SK-N-SH treated with all-trans-retinoic acid at 6 μM for 48 hours (cell line): ENCODE measurements at regions not wholly inside any gene's neighbourhood (a gene's known extent, or its start where the extent isn't known, plus 50 kb on each side); places are given as distances from the start of the nearest gene placed in this dataset.

Source experiments
- ATAC-seq: fragments of 200-7000 bp; cut with Tn5 transposase; 3 replicates; pipeline ENCODE4 v1.9.1; 2020; ENCODE audit warnings: mild to moderate bottlenecking, moderate library complexity
- ARNTL ChIP-seq: fragments of 450-650 bp; formaldehyde crosslinking; IDR thresholded peaks from 2 replicates; pipeline ENCODE4 v1.5.0; 2020; ENCODE audit warnings: low read depth, mild to moderate bottlenecking, moderate library complexity, borderline replicate concordance
- BACH2 ChIP-seq: fragments of 250-450 bp; sonication (Bioruptor Pico); IDR thresholded peaks from 2 replicates; pipeline ENCODE4 v1.9.0; 2021; ENCODE audit warnings: mild to moderate bottlenecking, borderline replicate concordance
- CSDC2 ChIP-seq: fragments of 250-450 bp; sonication (Bioruptor Pico); IDR thresholded peaks from 2 replicates; pipeline ENCODE4 v1.5.0; 2020; ENCODE audit warnings: mild to moderate bottlenecking, moderate library complexity
- ESRRG ChIP-seq: fragments of 250-450 bp; sonication (Bioruptor Pico); IDR thresholded peaks from 2 replicates; pipeline ENCODE4 v1.6.1; 2021; ENCODE audit warnings: mild to moderate bottlenecking
- GLIS3 ChIP-seq: fragments of 250-450 bp; sonication (Bioruptor Pico); IDR thresholded peaks from 2 replicates; pipeline ENCODE4 v1.5.0; 2020; ENCODE audit warnings: mild to moderate bottlenecking, moderate library complexity
- OSR1 ChIP-seq: fragments of 250-450 bp; sonication (Bioruptor Pico); IDR thresholded peaks from 2 replicates; pipeline ENCODE4 v1.8.0; 2022; ENCODE audit warnings: moderate library complexity, mild to moderate bottlenecking, inconsistent platforms
- PPARA ChIP-seq: fragments of 250-450 bp; sonication (Bioruptor Pico); IDR thresholded peaks from 2 replicates; pipeline ENCODE4 v1.5.0; 2020; ENCODE audit warnings: mild to moderate bottlenecking, borderline replicate concordance
- RARB ChIP-seq: fragments of 250-450 bp; sonication (Bioruptor Pico); IDR thresholded peaks from 2 replicates; pipeline ENCODE4 v1.8.0; 2021; ENCODE audit warnings: mild to moderate bottlenecking, moderate library complexity
- SNAI2 ChIP-seq: fragments of 250-450 bp; sonication (Bioruptor Pico); IDR thresholded peaks from 2 replicates; pipeline ENCODE4 v1.5.0; 2020; ENCODE audit warnings: mild to moderate bottlenecking, moderate library complexity
- TCF4 ChIP-seq: fragments of 250-450 bp; sonication (Bioruptor Pico); IDR thresholded peaks from 2 replicates; pipeline ENCODE4 v1.8.0; 2021; ENCODE audit warnings: mild to moderate bottlenecking, moderate library complexity, borderline replicate concordance
- TOX ChIP-seq: fragments of 250-450 bp; sonication (Bioruptor Pico); IDR thresholded peaks from 2 replicates; pipeline ENCODE4 v1.8.0; 2021; ENCODE audit warnings: mild to moderate bottlenecking, moderate library complexity, borderline replicate concordance
- ZC3H10 ChIP-seq: fragments of 250-450 bp; sonication (Bioruptor Pico); IDR thresholded peaks from 2 replicates; pipeline ENCODE4 v1.5.1; 2021; ENCODE audit warnings: mild to moderate bottlenecking, moderate library complexity
- ZFP3 ChIP-seq: fragments of 250-450 bp; sonication (Bioruptor Pico); IDR thresholded peaks from 2 replicates; pipeline ENCODE4 v1.5.0; 2020; ENCODE audit warnings: mild to moderate bottlenecking, moderate library complexity
- ZFP30 ChIP-seq: fragments of 450-650 bp; formaldehyde crosslinking; IDR thresholded peaks from 2 replicates; pipeline ENCODE4 v1.5.0; 2022; ENCODE audit warnings: mild to moderate bottlenecking, moderate library complexity
- ZNF565 ChIP-seq: fragments of 450-650 bp; formaldehyde crosslinking; conservative IDR thresholded peaks from 2 replicates; pipeline ENCODE4 v1.5.0; 2020; ENCODE audit warnings: low read depth, mild to moderate bottlenecking, moderate library complexity
- ZNF70 ChIP-seq: fragments of 450-650 bp; formaldehyde crosslinking; IDR thresholded peaks from 2 replicates; pipeline ENCODE4 v1.5.0; 2020; ENCODE audit warnings: mild to moderate bottlenecking, moderate library complexity
- ZNF8 ChIP-seq: fragments of 450-650 bp; formaldehyde crosslinking; IDR thresholded peaks from 2 replicates; pipeline ENCODE4 v1.5.0; 2020; ENCODE audit warnings: mild to moderate bottlenecking, moderate library complexity
- TF ChIP-seq, protein P1 (sequence below): fragments of 250-450 bp; sonication (Bioruptor Pico); IDR thresholded peaks from 2 replicates; pipeline ENCODE4 v1.8.0; 2020; ENCODE audit warnings: mild to moderate bottlenecking, moderate library complexity, borderline replicate concordance
- TF ChIP-seq, protein P2 (sequence below): fragments of 250-450 bp; sonication (Bioruptor Pico); IDR thresholded peaks from 2 replicates; pipeline ENCODE4 v1.8.0; 2021; ENCODE audit warnings: low read depth, mild to moderate bottlenecking, moderate library complexity, borderline replicate concordance
- TF ChIP-seq, protein P3 (sequence below): fragments of 250-450 bp; sonication (Bioruptor Pico); IDR thresholded peaks from 2 replicates; pipeline ENCODE4 v1.5.1; 2021; ENCODE audit warnings: mild to moderate bottlenecking, moderate library complexity
- TF ChIP-seq, protein P4 (sequence below): fragments of 250-450 bp; sonication (Bioruptor Pico); IDR thresholded peaks from 2 replicates; pipeline ENCODE4 v1.5.1; 2020; ENCODE audit warnings: low read depth, mild to moderate bottlenecking, moderate library complexity

DNA sequence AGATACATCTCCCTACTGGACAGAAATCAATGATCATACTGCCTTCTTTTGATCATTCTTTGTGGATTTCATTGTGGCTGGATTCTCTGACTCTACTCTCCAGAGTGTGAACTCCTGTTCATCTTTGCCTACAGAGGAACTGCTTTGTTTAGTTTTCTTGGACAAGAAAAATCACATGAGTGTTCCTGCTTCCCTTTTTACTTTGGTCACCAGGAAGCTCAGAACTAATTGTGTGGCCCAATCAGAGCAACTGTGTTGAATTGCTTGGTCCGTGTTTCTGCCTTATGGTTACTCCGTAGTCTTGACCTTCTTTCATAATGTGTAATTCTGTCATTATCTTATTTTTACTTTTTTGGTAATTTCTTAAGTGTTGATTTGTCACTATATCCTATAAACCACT, 97.0 kb downstream of the MAF start:
- TF ChIP-seq, protein P1, sequence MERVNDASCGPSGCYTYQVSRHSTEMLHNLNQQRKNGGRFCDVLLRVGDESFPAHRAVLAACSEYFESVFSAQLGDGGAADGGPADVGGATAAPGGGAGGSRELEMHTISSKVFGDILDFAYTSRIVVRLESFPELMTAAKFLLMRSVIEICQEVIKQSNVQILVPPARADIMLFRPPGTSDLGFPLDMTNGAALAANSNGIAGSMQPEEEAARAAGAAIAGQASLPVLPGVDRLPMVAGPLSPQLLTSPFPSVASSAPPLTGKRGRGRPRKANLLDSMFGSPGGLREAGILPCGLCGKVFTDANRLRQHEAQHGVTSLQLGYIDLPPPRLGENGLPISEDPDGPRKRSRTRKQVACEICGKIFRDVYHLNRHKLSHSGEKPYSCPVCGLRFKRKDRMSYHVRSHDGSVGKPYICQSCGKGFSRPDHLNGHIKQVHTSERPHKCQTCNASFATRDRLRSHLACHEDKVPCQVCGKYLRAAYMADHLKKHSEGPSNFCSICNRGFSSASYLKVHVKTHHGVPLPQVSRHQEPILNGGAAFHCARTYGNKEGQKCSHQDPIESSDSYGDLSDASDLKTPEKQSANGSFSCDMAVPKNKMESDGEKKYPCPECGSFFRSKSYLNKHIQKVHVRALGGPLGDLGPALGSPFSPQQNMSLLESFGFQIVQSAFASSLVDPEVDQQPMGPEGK (CRISPR knock-in tag) = no peak
- TF ChIP-seq, protein P2, sequence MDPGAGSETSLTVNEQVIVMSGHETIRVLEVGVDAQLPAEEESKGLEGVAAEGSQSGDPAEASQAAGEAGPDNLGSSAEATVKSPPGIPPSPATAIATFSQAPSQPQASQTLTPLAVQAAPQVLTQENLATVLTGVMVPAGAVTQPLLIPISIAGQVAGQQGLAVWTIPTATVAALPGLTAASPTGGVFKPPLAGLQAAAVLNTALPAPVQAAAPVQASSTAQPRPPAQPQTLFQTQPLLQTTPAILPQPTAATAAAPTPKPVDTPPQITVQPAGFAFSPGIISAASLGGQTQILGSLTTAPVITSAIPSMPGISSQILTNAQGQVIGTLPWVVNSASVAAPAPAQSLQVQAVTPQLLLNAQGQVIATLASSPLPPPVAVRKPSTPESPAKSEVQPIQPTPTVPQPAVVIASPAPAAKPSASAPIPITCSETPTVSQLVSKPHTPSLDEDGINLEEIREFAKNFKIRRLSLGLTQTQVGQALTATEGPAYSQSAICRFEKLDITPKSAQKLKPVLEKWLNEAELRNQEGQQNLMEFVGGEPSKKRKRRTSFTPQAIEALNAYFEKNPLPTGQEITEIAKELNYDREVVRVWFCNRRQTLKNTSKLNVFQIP (CRISPR knock-in tag) = no peak
- TF ChIP-seq ZNF70 (CRISPR knock-in tag) = no peak
- no peak for TF ChIP-seq ZNF8 (CRISPR knock-in tag)
- no peak for TF ChIP-seq GLIS3 (CRISPR knock-in tag)
- no peak for TF ChIP-seq OSR1
- no peak for TF ChIP-seq CSDC2 (CRISPR knock-in tag)
- no peak for TF ChIP-seq ZC3H10 (CRISPR knock-in tag)
- TF ChIP-seq, protein P3, sequence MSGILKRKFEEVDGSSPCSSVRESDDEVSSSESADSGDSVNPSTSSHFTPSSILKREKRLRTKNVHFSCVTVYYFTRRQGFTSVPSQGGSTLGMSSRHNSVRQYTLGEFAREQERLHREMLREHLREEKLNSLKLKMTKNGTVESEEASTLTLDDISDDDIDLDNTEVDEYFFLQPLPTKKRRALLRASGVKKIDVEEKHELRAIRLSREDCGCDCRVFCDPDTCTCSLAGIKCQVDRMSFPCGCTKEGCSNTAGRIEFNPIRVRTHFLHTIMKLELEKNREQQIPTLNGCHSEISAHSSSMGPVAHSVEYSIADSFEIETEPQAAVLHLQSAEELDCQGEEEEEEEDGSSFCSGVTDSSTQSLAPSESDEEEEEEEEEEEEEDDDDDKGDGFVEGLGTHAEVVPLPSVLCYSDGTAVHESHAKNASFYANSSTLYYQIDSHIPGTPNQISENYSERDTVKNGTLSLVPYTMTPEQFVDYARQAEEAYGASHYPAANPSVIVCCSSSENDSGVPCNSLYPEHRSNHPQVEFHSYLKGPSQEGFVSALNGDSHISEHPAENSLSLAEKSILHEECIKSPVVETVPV (CRISPR knock-in tag) = no peak
- TF ChIP-seq, protein P4, sequence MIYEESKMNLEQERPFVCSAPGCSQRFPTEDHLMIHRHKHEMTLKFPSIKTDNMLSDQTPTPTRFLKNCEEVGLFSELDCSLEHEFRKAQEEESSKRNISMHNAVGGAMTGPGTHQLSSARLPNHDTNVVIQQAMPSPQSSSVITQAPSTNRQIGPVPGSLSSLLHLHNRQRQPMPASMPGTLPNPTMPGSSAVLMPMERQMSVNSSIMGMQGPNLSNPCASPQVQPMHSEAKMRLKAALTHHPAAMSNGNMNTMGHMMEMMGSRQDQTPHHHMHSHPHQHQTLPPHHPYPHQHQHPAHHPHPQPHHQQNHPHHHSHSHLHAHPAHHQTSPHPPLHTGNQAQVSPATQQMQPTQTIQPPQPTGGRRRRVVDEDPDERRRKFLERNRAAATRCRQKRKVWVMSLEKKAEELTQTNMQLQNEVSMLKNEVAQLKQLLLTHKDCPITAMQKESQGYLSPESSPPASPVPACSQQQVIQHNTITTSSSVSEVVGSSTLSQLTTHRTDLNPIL = no peak
- no peak for TF ChIP-seq SNAI2 (CRISPR knock-in tag)
- TF ChIP-seq ZNF565 (CRISPR knock-in tag) = no peak
- no peak for ATAC-seq

DNA sequence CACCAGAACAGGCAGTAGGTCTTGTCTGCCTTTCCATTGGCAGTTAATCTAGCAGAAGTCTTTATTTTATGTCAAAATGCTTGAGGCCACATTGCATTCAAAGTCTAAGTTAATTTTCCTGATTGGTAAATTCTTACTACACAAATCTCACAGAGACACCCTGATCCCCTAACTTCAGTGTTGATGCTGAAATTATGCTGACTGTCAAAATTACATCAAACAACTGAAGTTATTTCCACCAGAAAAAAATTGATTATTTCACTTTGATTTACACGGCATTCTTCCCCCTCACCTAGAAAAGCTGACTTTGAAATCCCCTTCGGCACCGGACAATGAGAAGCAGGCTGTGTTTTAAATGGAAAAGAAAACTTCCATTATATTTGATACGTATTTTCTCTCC, 99.1 kb downstream of the MAF start:
- ATAC-seq = no peak
- TF ChIP-seq ZFP30 (CRISPR knock-in tag) = no peak
- no peak for TF ChIP-seq TOX (CRISPR knock-in tag)
- TF ChIP-seq GLIS3 (CRISPR knock-in tag) = no peak
- TF ChIP-seq BACH2 = no peak
- no peak for TF ChIP-seq ZC3H10 (CRISPR knock-in tag)
- TF ChIP-seq, protein P4 = no peak
- no peak for TF ChIP-seq PPARA (CRISPR knock-in tag)
- TF ChIP-seq TCF4 (CRISPR knock-in tag) = no peak
- TF ChIP-seq, protein P3 (CRISPR knock-in tag) = no peak
- no peak for TF ChIP-seq ZFP3 (CRISPR knock-in tag)
- TF ChIP-seq ARNTL (CRISPR knock-in tag) = no peak
- TF ChIP-seq, protein P2 (CRISPR knock-in tag) = no peak
- TF ChIP-seq ZNF565 (CRISPR knock-in tag) = no peak
- no peak for TF ChIP-seq ZNF8 (CRISPR knock-in tag)
- TF ChIP-seq RARB (CRISPR knock-in tag) = no peak
- no peak for TF ChIP-seq SNAI2 (CRISPR knock-in tag)
- TF ChIP-seq CSDC2 (CRISPR knock-in tag) = no peak
- no peak for TF ChIP-seq OSR1
- TF ChIP-seq ZNF70 (CRISPR knock-in tag) = no peak
- no peak for TF ChIP-seq ESRRG (CRISPR knock-in tag)
- TF ChIP-seq, all 23 proteins: peak for 0
